Lower leg skin (tissue), 3 donors: ENCODE measurements at regions not wholly inside any gene's neighbourhood (a gene's known extent, or its start where the extent isn't known, plus 50 kb on each side); places are given as distances from the start of the nearest gene placed in this dataset.

Experiments used
- POLR2A ChIP-seq, 2 donors: fragments of 450-650 bp; IDR thresholded peaks; one replicate each; pipeline ENCODE4 v1.6.1; 2016 to 2017; ENCODE audit warnings: antibody characterized with exemption in 2 of 2, mild to moderate bottlenecking in 1 of 2, moderate library complexity in 1 of 2
- TF ChIP-seq, protein P1 (sequence below), 3 donors: fragments of 450-650 bp; IDR thresholded peaks; one replicate each; pipeline ENCODE4 v1.5.1; 2016; ENCODE audit warnings: antibody characterized with exemption in 3 of 3, mild to moderate bottlenecking in 3 of 3, moderate library complexity in 2 of 3

- no peak for TF ChIP-seq POLR2A (IDR thresholded peaks at IDR 0.05)
- TF ChIP-seq, protein P1, sequence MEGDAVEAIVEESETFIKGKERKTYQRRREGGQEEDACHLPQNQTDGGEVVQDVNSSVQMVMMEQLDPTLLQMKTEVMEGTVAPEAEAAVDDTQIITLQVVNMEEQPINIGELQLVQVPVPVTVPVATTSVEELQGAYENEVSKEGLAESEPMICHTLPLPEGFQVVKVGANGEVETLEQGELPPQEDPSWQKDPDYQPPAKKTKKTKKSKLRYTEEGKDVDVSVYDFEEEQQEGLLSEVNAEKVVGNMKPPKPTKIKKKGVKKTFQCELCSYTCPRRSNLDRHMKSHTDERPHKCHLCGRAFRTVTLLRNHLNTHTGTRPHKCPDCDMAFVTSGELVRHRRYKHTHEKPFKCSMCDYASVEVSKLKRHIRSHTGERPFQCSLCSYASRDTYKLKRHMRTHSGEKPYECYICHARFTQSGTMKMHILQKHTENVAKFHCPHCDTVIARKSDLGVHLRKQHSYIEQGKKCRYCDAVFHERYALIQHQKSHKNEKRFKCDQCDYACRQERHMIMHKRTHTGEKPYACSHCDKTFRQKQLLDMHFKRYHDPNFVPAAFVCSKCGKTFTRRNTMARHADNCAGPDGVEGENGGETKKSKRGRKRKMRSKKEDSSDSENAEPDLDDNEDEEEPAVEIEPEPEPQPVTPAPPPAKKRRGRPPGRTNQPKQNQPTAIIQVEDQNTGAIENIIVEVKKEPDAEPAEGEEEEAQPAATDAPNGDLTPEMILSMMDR (IDR thresholded peaks at IDR 0.05), result no peak
These were observed 544.7 kb upstream of the NR3C2 start for GRCh38 chr4:148986951-148987350.
